IPS DF 6.9 (cell line): ENCODE measurements at regions not wholly inside any gene's neighbourhood (a gene's known extent, or its start where the extent isn't known, plus 50 kb on each side); places are given as distances from the start of the nearest gene placed in this dataset.

ENCODE experiments used
- DNase-seq: peaks from one replicate; pipeline ENCODE4 v3.0.0-alpha.2; 2013; ENCODE audit warnings: low read depth, low spot score
- H3K27ac ChIP-seq: one replicate; pipeline ENCODE4 v1.5.1; 2013; ENCODE audit warnings: low read length, control low read depth
- H3K27me3 ChIP-seq: 2 replicates; pipeline ENCODE4 v1.6.1; 2013; ENCODE audit warnings: mild to moderate bottlenecking, low read length; ENCODE audit not compliant: control insufficient read depth, insufficient read depth
- H3K36me3 ChIP-seq: 2 replicates; pipeline ENCODE4 v1.6.1; 2013; ENCODE audit warnings: low read length; ENCODE audit not compliant: control insufficient read depth, insufficient read depth
- H3K4me1 ChIP-seq: 2 replicates; pipeline ENCODE4 v1.6.1; 2013; ENCODE audit warnings: low read length; ENCODE audit not compliant: control insufficient read depth, insufficient read depth
- H3K4me3 ChIP-seq: 2 replicates; pipeline ENCODE4 v1.5.1; 2013; ENCODE audit warnings: mild to moderate bottlenecking, low read length
- H3K9me3 ChIP-seq: 2 replicates; pipeline ENCODE4 v1.6.1; 2013; ENCODE audit warnings: low read length, inconsistent platforms; ENCODE audit not compliant: control insufficient read depth, insufficient read depth
- WGBS: extraction: QIAGEN DNeasy Blood & Tissue Kit; methylation state at CpG from one replicate; pipeline ENCODE4 v1.1.7; 2013; ENCODE audit warnings: mixed read lengths, missing lambda C conversion rate; ENCODE audit not compliant: insufficient read length, insufficient coverage; 5-methylcytosine and 5-hydroxymethylcytosine counted together

DNA sequence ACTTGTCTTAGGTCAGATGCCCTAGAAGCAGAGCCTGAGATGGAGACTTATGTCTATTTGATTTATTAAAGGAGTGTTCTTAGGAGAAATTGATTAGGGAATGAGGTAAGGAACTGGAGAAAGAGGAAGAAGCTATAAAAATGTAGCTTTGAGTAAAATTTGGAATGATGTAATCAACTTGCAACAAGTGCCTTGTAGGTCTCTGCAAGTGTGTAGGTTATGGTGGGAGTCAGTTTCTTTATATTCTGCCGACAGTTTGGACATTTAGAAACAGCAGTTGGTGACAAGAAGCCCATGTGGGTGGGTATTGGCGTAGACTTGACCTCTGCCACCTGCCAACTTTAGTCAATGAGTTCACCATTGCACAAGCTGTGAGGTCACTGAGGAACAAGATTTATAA, 986.5 kb downstream of the CDH18 start:
- no peaks in the 10 kb centered on the region for H3K9me3 ChIP-seq
- no CpG with 5 or more reads among the region's 2 CpGs for WGBS
- DNase-seq: no peak
- H3K27me3 ChIP-seq: no peaks in the 10 kb centered on the region
- H3K27ac ChIP-seq: no peak overlapping the region
- H3K36me3 ChIP-seq: no peaks in the 10 kb centered on the region
- H3K4me1 ChIP-seq: no peaks in the 10 kb centered on the region
- no peak overlapping the region for H3K4me3 ChIP-seq

DNA sequence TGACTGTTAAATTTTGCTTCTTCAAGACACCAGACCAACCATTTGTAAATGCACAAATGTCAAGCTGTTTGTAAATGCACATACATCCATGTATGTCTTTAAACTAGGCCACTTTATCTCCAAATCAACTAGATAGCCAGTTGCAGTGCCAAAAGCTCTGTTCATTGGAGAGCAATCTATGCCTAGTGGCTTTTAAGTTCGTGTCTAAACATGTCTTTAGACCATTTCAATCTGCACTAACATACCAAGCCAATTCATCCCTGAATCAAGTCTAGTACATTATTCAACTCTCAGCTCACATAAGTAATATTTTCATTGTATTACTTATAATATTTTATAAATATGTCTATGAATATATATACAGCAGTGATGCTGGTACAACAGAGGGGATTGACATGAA, 985.9 kb downstream of the CDH18 start:
- Histone ChIP-seq H3K4me1 (no peaks in the 10 kb centered on the region), H3K27ac (no peak overlapping the region), H3K4me3 (no peak overlapping the region), H3K36me3 (no peaks in the 10 kb centered on the region), H3K27me3 (no peaks in the 10 kb centered on the region), H3K9me3 (no peaks in the 10 kb centered on the region)
- DNase-seq: no peak
- no CpG with 5 or more reads among the region's 1 CpG for WGBS

DNA sequence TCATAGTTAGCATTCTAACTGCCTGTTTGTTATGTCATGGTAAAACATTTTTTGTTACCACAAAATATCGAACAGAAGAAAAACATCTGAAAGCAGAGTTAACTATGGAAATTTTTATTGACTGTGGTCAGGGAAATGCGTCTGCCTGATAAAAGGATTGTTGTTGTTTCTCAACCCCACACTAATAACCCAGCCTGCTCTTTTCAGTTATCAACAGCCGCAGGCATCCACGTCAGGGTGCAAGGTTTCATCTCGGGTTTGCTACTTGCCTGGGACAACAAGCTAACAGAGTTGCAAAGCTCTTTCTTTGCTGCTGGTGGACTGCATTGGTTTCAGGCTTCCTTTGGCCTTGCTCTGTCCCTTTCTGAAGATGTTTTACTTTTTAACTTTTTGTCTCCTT, 969.2 kb downstream of the CDH18 start:
- H3K36me3 ChIP-seq: no peaks in the 10 kb centered on the region
- no peak overlapping the region for H3K27ac ChIP-seq
- H3K4me1 ChIP-seq: no peaks in the 10 kb centered on the region
- WGBS: no CpG with 5 or more reads among the region's 5 CpGs
- no peak overlapping the region for H3K4me3 ChIP-seq
- H3K27me3 ChIP-seq: no peaks in the 10 kb centered on the region
- no peaks in the 10 kb centered on the region for H3K9me3 ChIP-seq
- DNase-seq: no peak

DNA sequence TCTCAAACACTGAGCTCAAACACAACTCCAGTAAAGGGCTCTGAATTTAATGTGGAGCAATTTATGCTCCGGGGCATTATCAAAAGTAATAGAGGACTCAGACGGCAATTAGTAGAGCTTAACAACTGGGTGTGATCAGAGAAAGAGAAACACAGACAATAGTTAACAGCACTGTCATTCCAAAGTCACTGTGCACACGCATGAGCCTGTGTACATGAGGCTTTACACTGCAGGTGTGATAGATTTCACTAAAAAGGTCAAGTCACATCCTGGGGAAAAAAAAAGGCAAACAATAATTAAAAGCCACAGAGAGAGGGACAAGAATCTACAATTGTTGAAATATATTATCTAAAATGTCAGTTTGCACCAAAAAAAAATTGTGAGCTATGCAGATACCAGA, 956.5 kb downstream of the CDH18 start:
- no peak overlapping the region for H3K27ac ChIP-seq
- H3K27me3 ChIP-seq: no peaks in the 10 kb centered on the region
- WGBS: no CpG with 5 or more reads among the region's 3 CpGs
- no peak overlapping the region for H3K4me3 ChIP-seq
- no peaks in the 10 kb centered on the region for H3K4me1 ChIP-seq
- no peaks in the 10 kb centered on the region for H3K36me3 ChIP-seq
- no peak for DNase-seq
- H3K9me3 ChIP-seq: no peaks in the 10 kb centered on the region

DNA sequence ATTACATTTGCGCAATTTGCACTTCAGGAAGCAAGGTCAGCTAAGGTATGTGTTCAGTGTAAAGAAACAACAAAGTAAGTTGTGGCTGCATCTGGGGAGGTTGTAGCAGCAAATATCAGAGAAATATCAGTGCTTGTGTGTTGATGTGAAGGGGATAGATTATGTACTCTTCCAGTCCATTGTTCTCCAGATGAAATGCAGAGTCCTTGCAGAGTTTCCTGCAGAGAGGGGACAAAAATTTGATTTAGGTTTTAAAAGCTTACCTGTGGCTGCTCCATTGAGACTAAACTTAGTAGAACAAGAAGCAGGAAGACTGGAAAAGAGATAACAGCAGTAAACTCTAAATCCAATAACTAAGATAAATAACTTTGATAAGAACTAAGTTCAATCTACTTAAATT, 952.2 kb downstream of the CDH18 start:
- no peaks in the 10 kb centered on the region for H3K4me1 ChIP-seq
- H3K27ac ChIP-seq: no peak overlapping the region
- no peak overlapping the region for H3K4me3 ChIP-seq
- no peak for DNase-seq
- no peaks in the 10 kb centered on the region for H3K9me3 ChIP-seq
- no peaks in the 10 kb centered on the region for H3K36me3 ChIP-seq
- no peaks in the 10 kb centered on the region for H3K27me3 ChIP-seq
- WGBS: no CpG with 5 or more reads among the region's 1 CpG

DNA sequence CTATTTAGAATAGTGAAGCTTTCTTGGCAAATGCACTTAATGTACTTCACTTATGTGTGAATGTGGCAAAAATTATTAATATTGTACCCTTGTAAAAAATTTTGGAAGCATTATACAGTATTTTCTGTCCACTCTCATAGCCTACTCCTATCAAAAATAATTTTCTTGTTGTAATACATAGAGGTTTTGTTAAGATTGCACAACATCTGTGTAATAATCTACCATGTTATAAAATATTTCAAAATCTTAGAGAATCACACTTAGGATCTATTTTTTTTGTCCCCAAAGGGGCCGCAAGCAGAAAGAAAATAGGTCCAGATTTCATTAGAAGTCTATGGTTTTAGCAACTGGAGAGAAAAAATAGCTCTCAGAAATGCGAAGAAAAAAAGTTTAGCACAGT, 945.9 kb downstream of the CDH18 start:
- Histone ChIP-seq H3K27ac (no peak overlapping the region), H3K36me3 (no peaks in the 10 kb centered on the region), H3K4me1 (0 out of 2 replicates have a peak, but pooled peaks cover 2% of the 10 kb centered on the region), H3K4me3 (no peak overlapping the region), H3K27me3 (no peaks in the 10 kb centered on the region), H3K9me3 (no peaks in the 10 kb centered on the region)
- no peak for DNase-seq
- no CpG with 5 or more reads among the region's 2 CpGs for WGBS

DNA sequence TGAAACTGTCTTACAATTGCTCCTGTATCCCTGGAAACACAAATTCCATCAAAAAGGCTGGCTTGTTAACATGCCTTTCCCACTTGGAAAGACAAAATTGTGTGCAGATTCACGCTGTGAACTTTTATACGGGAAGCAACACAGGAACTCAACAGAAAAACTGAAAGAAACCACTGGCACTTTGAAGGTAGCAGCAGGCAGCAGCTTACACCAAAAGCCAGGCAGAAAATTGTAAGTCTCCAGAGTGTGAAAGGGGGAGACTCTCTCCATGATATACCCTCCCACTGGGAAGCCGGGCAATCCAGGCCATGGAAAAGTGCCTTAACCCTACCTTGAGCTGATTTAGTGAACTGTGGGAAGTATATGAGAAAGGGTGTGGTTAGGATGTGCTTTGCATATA, 943.7 kb downstream of the CDH18 start:
- WGBS: no CpG with 5 or more reads among the region's 3 CpGs

DNA sequence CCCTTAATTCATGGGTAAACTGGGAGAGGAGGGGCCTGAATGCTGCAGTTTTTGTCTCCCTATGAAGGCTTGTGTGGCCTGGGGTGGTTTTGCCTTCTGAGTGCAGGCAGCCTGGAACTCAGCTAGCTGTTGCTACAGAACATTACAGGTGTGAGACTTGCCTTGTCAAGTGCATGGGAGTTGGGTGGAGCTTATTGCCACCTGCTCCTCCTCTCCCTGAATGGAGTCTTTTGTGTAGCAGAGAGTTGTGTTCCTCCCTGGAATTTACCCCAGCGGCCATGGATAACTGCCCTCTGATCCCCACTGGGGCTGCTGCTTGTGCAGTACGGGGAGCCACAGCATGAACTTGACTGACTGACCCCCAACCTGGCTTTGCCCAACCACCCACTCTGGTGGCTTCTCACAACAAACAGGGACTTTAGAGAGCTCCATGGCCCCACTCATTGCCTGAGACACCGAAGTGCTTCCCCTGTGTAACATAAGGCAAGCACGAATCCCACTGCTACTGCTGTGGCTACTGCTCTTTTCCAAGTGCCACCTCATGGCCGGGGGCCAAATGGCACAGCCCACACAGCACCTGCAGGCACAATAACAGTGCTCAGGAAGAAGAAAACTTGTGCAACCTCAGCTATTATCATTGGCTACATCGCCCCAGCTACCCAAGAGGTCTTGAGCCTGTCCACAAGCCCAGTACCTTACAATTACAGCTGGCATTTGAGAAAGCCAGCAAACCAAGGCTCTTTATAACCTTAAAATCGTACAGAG, 942.9 kb downstream of the CDH18 start:
- Histone ChIP-seq H3K27me3 (no peaks in the 10 kb centered on the region), H3K4me3 (no peak overlapping the region), H3K27ac (no peak overlapping the region), H3K9me3 (no peaks in the 10 kb centered on the region), H3K4me1 (0 out of 2 replicates have a peak, but pooled peaks cover 2% of the 10 kb centered on the region), H3K36me3 (no peaks in the 10 kb centered on the region)
- no peak for DNase-seq
- WGBS: no CpG with 5 or more reads among the region's 7 CpGs

More for the DNA sequence above, 943.7 kb downstream of the CDH18 start:
- no peak for DNase-seq
- Histone ChIP-seq H3K9me3 (no peaks in the 10 kb centered on the region), H3K27me3 (no peaks in the 10 kb centered on the region), H3K36me3 (no peaks in the 10 kb centered on the region), H3K4me3 (no peak overlapping the region), H3K4me1 (0 out of 2 replicates have a peak, but pooled peaks cover 2% of the 10 kb centered on the region), H3K27ac (no peak overlapping the region)

DNA sequence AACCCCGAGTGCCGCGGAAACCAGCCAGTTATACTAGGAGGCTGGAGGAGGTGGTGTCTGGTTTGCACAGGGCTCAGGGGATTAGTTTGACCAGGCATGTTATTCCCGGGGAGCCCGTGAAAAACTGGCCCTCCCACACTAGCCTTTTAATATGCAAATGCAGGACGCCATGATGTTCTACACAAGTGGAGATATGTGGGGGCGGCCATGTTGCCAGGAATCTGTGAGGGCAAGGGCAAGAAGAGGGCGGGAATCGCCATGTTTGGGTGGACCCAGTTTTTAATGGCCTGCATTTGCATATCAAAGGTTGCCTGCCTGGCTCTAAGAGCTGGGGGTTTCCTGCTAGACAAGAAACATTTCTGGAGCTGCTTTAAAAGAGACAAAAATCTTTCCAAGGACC, 940.7 kb downstream of the CDH18 start:
- Histone ChIP-seq H3K4me1 (0 out of 2 replicates have a peak, but pooled peaks cover 2% of the 10 kb centered on the region), H3K9me3 (no peaks in the 10 kb centered on the region), H3K4me3 (no peak overlapping the region), H3K36me3 (no peaks in the 10 kb centered on the region), H3K27ac (no peak overlapping the region), H3K27me3 (no peaks in the 10 kb centered on the region)
- peak; percentile 29 for DNase-seq
- WGBS: no CpG with 5 or more reads among the region's 9 CpGs

DNA sequence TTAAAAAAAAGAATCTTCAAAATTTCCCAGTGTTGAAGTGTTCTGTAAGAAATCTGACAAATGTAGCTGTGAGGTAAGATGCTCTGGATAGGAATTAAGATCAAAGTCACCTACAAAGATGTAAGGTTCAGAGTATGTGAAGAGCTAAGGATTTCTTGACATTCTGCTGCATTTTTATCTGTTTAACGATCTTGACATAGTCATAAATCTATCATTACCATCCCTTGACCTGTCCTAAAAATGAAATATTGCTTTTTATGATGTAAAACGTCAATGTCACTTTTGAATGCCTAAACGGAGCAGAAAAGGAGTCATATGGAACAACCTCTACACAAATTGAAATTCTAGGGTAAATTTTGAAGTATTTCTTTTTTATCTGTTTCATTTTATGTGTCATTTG, 939.3 kb downstream of the CDH18 start:
- Histone ChIP-seq H3K36me3 (no peaks in the 10 kb centered on the region), H3K27ac (no peak overlapping the region), H3K4me1 (0 out of 2 replicates have a peak, but pooled peaks cover 2% of the 10 kb centered on the region), H3K4me3 (no peak overlapping the region), H3K9me3 (no peaks in the 10 kb centered on the region), H3K27me3 (no peaks in the 10 kb centered on the region)
- DNase-seq: no peak
- WGBS: no CpG with 5 or more reads among the region's 3 CpGs

DNA sequence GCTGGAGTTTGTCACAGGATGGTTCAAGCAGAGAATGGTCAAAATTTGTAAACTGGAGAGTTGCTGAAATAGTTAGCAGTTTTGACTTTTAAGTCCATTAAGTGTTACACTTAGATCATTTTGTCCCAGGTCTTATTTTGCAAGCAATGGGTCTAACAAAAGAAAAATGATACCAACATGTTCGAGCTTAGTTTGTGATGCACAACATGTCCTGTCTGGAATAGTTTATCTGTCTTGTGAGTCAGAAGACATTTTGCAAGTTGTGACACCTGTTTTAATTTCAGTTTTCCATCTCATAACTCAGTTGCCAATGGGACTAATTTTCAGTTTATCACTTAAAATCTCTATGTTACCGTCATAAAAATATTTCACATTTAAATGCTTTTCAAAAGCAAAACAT, 929.8 kb downstream of the CDH18 start:
- 100% methylated on average over 1 of the region's 2 CpGs for WGBS
- no peaks in the 10 kb centered on the region for H3K9me3 ChIP-seq
- H3K4me1 ChIP-seq: no peaks in the 10 kb centered on the region
- H3K27me3 ChIP-seq: no peaks in the 10 kb centered on the region
- H3K36me3 ChIP-seq: no peaks in the 10 kb centered on the region
- no peak for DNase-seq
- no peak overlapping the region for H3K4me3 ChIP-seq
- no peak overlapping the region for H3K27ac ChIP-seq
